ENCODE measurements at regions not wholly inside any gene's neighbourhood (a gene's known extent, or its start where the extent isn't known, plus 50 kb on each side); places are given as distances from the start of the nearest gene placed in this dataset.

GRCh38 chr6:163984124-163984936 is 569.8 kb downstream of the QKI start:
- peak in 2 of 3 donors; percentile 58 to 81 for DNase-seq (ENCODE audit: low read depth in 2 of 3, low spot score in 2 of 3)

- no peak for DNase-seq (ENCODE audit: low read depth in 2 of 3, low spot score in 2 of 3)
Observed at GRCh38 chr6:163983679-163984078, 569.2 kb downstream of the QKI start.

- DNase-seq (ENCODE audit: low read depth in 2 of 3, low spot score in 2 of 3), result no peak
Observed at GRCh38 chr6:163974322-163974721, 559.8 kb downstream of the QKI start.

- no peak for DNase-seq (ENCODE audit: low read depth in 2 of 3, low spot score in 2 of 3)
Observed at GRCh38 chr6:163971841-163972838, 557.6 kb downstream of the QKI start.

- no peak for DNase-seq (ENCODE audit: low read depth in 2 of 3, low spot score in 2 of 3)
Observed at GRCh38 chr6:163970846-163971564, 556.5 kb downstream of the QKI start.

- DNase-seq (ENCODE audit: low read depth in 2 of 3, low spot score in 2 of 3), result peak in 1 of 3 donors; percentile 9
Observed at GRCh38 chr6:163965426-163966348, 551.2 kb downstream of the QKI start.

GRCh38 chr6:163964789-163965188 is 550.3 kb downstream of the QKI start:
- no peak for DNase-seq (ENCODE audit: low read depth in 2 of 3, low spot score in 2 of 3)

GRCh38 chr6:163963205-163964120 is 548.9 kb downstream of the QKI start:
- DNase-seq (ENCODE audit: low read depth in 2 of 3, low spot score in 2 of 3), result no peak

- DNase-seq (ENCODE audit: low read depth in 2 of 3, low spot score in 2 of 3), result no peak
Observed at GRCh38 chr6:163962627-163963117, 548.2 kb downstream of the QKI start.

GRCh38 chr6:163960128-163960527 is 545.6 kb downstream of the QKI start:
- no peak for DNase-seq (ENCODE audit: low read depth in 2 of 3, low spot score in 2 of 3)

- no peak for DNase-seq (ENCODE audit: low read depth in 2 of 3, low spot score in 2 of 3)
Observed at GRCh38 chr6:163958646-163959045, 544.1 kb downstream of the QKI start.

- peak; percentile 19 to 70 (median 54) for DNase-seq (ENCODE audit: low read depth in 2 of 3, low spot score in 2 of 3)
Observed at GRCh38 chr6:163956571-163957407, 542.3 kb downstream of the QKI start.

GRCh38 chr6:163955756-163956155 is 541.2 kb downstream of the QKI start:
- no peak for DNase-seq (ENCODE audit: low read depth in 2 of 3, low spot score in 2 of 3)

GRCh38 chr6:163955096-163955495 is 540.6 kb downstream of the QKI start:
- DNase-seq (ENCODE audit: low read depth in 2 of 3, low spot score in 2 of 3), result no peak

- DNase-seq (ENCODE audit: low read depth in 2 of 3, low spot score in 2 of 3), result no peak
Observed at GRCh38 chr6:163954088-163954775, 539.7 kb downstream of the QKI start.

GRCh38 chr6:163952005-163952404 is 537.5 kb downstream of the QKI start:
- no peak for DNase-seq (ENCODE audit: low read depth in 2 of 3, low spot score in 2 of 3)

GRCh38 chr6:163951326-163951725 is 536.8 kb downstream of the QKI start:
- no peak for DNase-seq (ENCODE audit: low read depth in 2 of 3, low spot score in 2 of 3)

Measured in hematopoietic multipotent progenitor cell (in vitro differentiated cells).